ENCODE measurements at regions not wholly inside any gene's neighbourhood (a gene's known extent, or its start where the extent isn't known, plus 50 kb on each side); places are given as distances from the start of the nearest gene placed in this dataset.

DNA sequence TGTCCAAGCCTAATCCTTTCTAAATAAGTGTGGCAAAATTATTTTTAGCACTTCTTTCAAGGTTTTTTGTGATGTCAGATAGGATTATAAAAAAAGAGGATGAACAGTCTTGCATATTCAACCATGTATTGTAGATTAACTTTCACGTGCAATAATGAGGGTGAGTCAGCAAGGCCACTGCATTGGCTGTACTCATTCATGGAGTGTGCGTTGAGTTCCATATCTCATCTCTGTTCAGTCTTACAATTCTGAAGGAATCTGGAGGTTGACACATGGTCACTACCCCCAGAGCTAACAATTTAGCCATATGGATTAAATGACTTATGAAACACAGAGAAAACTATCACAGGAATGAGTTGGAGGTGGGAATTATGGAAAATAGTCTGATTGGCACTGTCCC is 810.5 kb downstream of the SLC4A3 start:
- TF ChIP-seq, protein P1, sequence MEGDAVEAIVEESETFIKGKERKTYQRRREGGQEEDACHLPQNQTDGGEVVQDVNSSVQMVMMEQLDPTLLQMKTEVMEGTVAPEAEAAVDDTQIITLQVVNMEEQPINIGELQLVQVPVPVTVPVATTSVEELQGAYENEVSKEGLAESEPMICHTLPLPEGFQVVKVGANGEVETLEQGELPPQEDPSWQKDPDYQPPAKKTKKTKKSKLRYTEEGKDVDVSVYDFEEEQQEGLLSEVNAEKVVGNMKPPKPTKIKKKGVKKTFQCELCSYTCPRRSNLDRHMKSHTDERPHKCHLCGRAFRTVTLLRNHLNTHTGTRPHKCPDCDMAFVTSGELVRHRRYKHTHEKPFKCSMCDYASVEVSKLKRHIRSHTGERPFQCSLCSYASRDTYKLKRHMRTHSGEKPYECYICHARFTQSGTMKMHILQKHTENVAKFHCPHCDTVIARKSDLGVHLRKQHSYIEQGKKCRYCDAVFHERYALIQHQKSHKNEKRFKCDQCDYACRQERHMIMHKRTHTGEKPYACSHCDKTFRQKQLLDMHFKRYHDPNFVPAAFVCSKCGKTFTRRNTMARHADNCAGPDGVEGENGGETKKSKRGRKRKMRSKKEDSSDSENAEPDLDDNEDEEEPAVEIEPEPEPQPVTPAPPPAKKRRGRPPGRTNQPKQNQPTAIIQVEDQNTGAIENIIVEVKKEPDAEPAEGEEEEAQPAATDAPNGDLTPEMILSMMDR (IDR thresholded peaks at IDR 0.05; ENCODE audit: low read depth, low read length, missing control alignments): no peak
- in situ Hi-C loops (cut with HindIII; ENCODE audit: low sequenced_read_pairs): no loop called here
- H3K4me3 ChIP-seq (ENCODE audit: low read depth, low read length): no peak overlapping the region

DNA sequence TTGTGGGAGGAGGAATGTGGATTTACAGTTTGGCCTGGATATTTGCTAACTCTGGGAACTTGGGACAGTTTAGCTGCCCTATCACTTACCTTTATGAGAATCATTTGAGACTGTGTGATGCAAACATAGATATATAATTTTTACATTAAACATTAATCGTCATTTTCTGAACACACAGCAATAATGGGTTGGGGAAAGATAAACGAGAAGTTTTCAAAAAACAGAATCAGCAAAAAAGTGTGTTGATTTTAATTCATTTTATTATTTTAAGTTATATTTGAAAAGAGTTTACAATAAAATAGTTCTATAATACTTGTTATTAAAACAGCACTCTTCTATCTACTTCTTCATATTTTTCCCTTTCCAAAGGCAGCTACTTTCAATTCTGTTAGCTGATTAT is 813.3 kb downstream of the SLC4A3 start:
- TF ChIP-seq, protein P1 (IDR thresholded peaks at IDR 0.05; ENCODE audit: low read depth, low read length, missing control alignments): no peak
- no peak overlapping the region for H3K4me3 ChIP-seq (ENCODE audit: low read depth, low read length)
- in situ Hi-C loops (cut with HindIII; ENCODE audit: low sequenced_read_pairs): no loop called here
- DNase-seq (ENCODE audit: low read depth): no peak

More for the DNA sequence above, 810.5 kb downstream of the SLC4A3 start:
- no peak for DNase-seq (ENCODE audit: low read depth)

DNA sequence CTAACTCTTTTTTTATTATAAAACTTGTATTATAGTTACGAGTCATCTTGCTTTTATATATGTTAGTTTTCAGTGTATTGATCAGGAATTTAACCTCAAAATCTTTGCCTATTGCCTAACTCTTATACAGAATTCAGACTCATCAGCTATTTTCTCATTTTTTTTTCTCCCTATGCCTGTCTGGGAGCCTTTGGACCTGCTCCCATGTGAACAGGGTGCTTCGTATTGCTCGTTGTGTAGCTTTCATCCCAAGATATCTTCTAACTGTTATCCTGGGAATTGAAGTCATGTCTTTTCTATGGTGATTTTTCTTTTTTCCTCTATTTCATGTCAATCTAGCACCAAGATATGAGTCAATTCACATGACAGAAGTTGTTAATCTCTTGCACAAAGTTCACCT is 814.0 kb downstream of the SLC4A3 start:
- no peak for DNase-seq (ENCODE audit: low read depth)

DNA sequence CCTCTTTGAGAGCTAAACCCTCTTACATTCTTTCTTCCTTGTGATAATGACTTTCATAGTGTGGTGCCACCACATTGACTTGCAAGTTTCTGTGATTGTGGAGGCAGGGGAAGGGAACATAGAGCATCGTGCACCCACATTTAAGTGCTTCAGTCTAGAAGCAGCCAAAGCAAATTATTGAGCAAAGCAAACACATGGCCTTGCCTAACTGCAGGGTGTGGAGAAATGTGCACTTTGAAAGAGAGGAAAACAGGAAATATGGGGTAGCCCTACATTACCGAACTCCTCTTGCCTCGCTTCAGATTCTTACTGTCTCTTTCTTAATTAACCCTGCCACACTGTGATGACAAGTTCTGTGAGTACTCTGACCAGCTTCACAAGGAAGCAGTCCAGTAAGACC is 814.6 kb downstream of the SLC4A3 start:
- in situ Hi-C loops (cut with HindIII; ENCODE audit: low sequenced_read_pairs): no loop called here

More for the DNA sequence above, 814.0 kb downstream of the SLC4A3 start:
- H3K4me3 ChIP-seq (ENCODE audit: low read depth, low read length): no peak overlapping the region
- in situ Hi-C loops (cut with HindIII; ENCODE audit: low sequenced_read_pairs): no loop called here
- TF ChIP-seq, protein P1 (IDR thresholded peaks at IDR 0.05; ENCODE audit: low read depth, low read length, missing control alignments): no peak

DNA sequence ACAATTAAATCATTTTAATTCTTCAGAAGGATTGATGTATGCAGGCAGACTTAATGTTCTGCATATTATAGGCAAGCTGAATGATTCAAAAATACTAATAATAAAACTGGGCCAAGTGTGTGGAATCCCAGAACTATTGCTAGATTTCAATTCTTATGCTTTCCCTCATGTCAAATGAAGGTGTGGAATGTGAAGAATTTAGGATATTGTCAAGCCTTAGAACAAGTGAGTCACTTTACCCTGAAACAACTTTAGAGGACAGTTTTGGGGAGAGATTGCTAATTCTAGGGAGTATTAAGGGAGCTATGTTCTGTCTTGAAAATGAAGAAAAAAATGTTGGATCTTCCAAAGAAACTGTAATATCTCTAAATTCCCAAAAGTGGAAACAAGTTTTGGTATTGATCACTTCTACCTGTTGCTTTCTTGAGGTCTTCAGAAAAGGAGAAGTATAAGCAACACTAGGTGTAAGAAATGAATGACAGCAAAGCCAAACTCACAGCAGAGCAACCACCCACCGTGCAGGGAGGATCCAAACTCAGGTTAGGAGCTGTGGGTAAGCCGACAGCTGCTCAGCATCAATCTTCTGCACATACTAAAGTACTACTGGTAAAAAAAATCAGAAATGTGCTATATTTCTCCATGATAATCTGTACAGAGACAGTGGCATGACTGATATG is 818.1 kb downstream of the SLC4A3 start:
- in situ Hi-C loops (cut with HindIII; ENCODE audit: low sequenced_read_pairs): no loop called here
- peak; percentile 6 for DNase-seq (ENCODE audit: low read depth)
- TF ChIP-seq, protein P1 (IDR thresholded peaks at IDR 0.05; ENCODE audit: low read depth, low read length, missing control alignments): no peak
- H3K4me3 ChIP-seq (ENCODE audit: low read depth, low read length): no peak overlapping the region

More for the DNA sequence above, 814.6 kb downstream of the SLC4A3 start:
- no peak for DNase-seq (ENCODE audit: low read depth)
- TF ChIP-seq, protein P1 (IDR thresholded peaks at IDR 0.05; ENCODE audit: low read depth, low read length, missing control alignments): no peak
- H3K4me3 ChIP-seq (ENCODE audit: low read depth, low read length): no peak overlapping the region

DNA sequence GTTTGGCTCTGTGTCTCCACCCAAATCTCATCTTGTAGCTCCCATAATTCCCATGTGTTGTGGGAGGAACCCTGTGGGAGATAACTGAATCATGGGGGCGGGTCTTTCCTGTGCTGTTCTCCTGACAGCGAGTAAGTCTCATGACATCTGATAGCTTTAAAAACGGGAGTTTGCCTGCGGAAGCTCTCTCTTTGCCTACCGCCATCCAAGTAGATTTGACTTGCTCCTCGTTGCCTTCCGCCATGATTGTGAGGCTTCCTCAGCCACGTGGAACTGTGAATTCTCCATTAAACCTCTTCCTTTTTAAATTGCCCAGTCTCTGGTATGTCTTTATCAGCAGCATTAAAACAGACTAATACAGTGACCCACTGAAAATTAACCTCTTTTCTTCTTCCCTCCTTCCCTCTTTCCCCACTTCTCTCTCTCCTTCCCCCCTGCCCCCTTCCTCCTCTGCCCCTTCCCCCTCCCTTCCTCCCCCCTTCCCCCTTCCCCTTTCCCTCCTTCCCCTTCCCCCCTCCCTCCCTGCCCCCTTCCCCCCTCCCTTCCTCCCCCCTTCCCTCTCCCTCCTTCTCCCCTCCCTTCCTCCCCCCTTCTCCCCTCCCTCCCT is 818.8 kb downstream of the SLC4A3 start:
- TF ChIP-seq, protein P1 (IDR thresholded peaks at IDR 0.05; ENCODE audit: low read depth, low read length, missing control alignments): no peak
- no peak overlapping the region for H3K4me3 ChIP-seq (ENCODE audit: low read depth, low read length)
- no peak for DNase-seq (ENCODE audit: low read depth)
- in situ Hi-C loops (cut with HindIII; ENCODE audit: low sequenced_read_pairs): no loop called here

All from astrocyte of the cerebellum (primary cell).